ENCODE measurements at regions not wholly inside any gene's neighbourhood (a gene's known extent, or its start where the extent isn't known, plus 50 kb on each side); places are given as distances from the start of the nearest gene placed in this dataset.

GRCh38 chr4:123014038-123014437 is 91.6 kb upstream of the NUDT6 start:
- Histone ChIP-seq H3K4me3 (no peak overlapping the region), H3K36me3 (no peaks in the 10 kb centered on the region), H3K4me1 (peaks cover 4 to 5% of the 10 kb centered on the region in 2 donors), H3K27ac (no peak overlapping the region), H3K27me3 (no peaks in the 10 kb centered on the region), H3K9me3 (no peaks in the 10 kb centered on the region)
- DNase-seq, result no peak
- TF ChIP-seq, protein P1, sequence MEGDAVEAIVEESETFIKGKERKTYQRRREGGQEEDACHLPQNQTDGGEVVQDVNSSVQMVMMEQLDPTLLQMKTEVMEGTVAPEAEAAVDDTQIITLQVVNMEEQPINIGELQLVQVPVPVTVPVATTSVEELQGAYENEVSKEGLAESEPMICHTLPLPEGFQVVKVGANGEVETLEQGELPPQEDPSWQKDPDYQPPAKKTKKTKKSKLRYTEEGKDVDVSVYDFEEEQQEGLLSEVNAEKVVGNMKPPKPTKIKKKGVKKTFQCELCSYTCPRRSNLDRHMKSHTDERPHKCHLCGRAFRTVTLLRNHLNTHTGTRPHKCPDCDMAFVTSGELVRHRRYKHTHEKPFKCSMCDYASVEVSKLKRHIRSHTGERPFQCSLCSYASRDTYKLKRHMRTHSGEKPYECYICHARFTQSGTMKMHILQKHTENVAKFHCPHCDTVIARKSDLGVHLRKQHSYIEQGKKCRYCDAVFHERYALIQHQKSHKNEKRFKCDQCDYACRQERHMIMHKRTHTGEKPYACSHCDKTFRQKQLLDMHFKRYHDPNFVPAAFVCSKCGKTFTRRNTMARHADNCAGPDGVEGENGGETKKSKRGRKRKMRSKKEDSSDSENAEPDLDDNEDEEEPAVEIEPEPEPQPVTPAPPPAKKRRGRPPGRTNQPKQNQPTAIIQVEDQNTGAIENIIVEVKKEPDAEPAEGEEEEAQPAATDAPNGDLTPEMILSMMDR (IDR thresholded peaks at IDR 0.05 in 4 of 5, conservative IDR thresholded peaks at IDR 0.05 in 1 of 5), result no peak
- no peak for TF ChIP-seq POLR2A (IDR thresholded peaks at IDR 0.05)
- intact Hi-C loops (cut with DNase I; ENCODE audit: low total_unique reads), result no loop called here
- in situ Hi-C loops (cut with MboI; ENCODE audit: low sequenced_read_pairs in 4 of 4), result no loop called here
- no peak for ATAC-seq

DNA sequence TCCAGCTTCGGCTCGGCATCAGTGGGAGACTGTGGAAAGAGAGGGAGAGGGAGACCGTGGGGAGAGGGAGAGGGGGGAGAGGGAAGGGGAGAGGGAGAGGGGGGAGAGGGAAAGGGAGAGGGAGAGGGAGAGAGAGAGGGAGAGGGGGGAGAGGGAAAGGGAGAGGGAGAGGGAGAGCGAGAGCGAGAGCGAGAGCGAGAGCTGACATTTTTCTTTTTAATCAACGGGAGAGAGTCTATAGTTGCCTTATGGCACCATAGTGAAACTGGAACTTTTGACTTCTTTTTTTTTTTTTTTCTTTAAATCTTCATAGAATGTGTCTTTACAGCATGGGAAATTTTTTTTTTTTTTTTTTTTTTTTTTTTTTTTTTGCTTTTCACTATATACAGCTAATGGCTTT is 94.7 kb upstream of the NUDT6 start:
- no peaks in the 10 kb centered on the region for H3K9me3 ChIP-seq
- no peaks in the 10 kb centered on the region for H3K36me3 ChIP-seq
- no peak overlapping the region for H3K27ac ChIP-seq
- DNase-seq (no peak), ATAC-seq (no peak)
- no peaks in the 10 kb centered on the region for H3K27me3 ChIP-seq
- peaks cover 5 to 10% of the 10 kb centered on the region in 2 donors for H3K4me1 ChIP-seq
- TF ChIP-seq POLR2A (IDR thresholded peaks at IDR 0.05), result no peak
- TF ChIP-seq, protein P1 (IDR thresholded peaks at IDR 0.05 in 4 of 5, conservative IDR thresholded peaks at IDR 0.05 in 1 of 5), result no peak
- intact Hi-C loops (cut with DNase I; ENCODE audit: low total_unique reads) (no loop called here), in situ Hi-C loops (cut with MboI; ENCODE audit: low sequenced_read_pairs in 4 of 4) (no loop called here)
- H3K4me3 ChIP-seq, result no peak overlapping the region

GRCh38 chr4:123017636-123018395 is 95.4 kb upstream of the NUDT6 start:
- intact Hi-C loops (cut with DNase I; ENCODE audit: low total_unique reads) (no loop called here), in situ Hi-C loops (cut with MboI; ENCODE audit: low sequenced_read_pairs in 4 of 4) (no loop called here)
- Histone ChIP-seq H3K4me3 (no peak overlapping the region), H3K27ac (no peak overlapping the region), H3K36me3 (no peaks in the 10 kb centered on the region), H3K4me1 (peaks cover 5 to 10% of the 10 kb centered on the region in 2 donors), H3K27me3 (no peaks in the 10 kb centered on the region), H3K9me3 (no peaks in the 10 kb centered on the region)
- TF ChIP-seq, protein P1 (IDR thresholded peaks at IDR 0.05 in 4 of 5, conservative IDR thresholded peaks at IDR 0.05 in 1 of 5), result no peak
- no peak for TF ChIP-seq POLR2A (IDR thresholded peaks at IDR 0.05)
- DNase-seq (no peak), ATAC-seq (no peak)

DNA sequence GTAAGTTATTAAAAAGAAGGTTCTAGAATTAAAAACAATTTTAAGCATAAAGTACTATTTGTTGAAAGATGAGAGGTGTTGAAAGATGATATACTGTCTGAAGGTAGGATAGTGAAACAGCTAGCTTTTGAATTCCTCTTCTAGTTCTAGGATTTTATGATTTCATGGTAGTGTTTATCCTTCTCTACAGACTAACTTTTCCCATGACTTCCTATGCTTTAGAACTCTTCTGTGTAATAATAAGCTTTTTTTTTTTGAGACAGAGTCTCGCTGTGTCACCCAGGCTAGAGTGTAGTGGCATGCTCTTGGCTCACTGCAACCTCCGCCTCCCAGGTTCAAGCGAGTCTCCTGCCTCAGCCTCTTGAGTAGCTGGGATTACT is 96.0 kb upstream of the NUDT6 start:
- H3K9me3 ChIP-seq, result no peaks in the 10 kb centered on the region
- intact Hi-C loops (cut with DNase I; ENCODE audit: low total_unique reads) (no loop called here), in situ Hi-C loops (cut with MboI; ENCODE audit: low sequenced_read_pairs in 4 of 4) (no loop called here)
- H3K27ac ChIP-seq, result no peak overlapping the region
- H3K36me3 ChIP-seq, result no peaks in the 10 kb centered on the region
- no peaks in the 10 kb centered on the region for H3K27me3 ChIP-seq
- peaks cover 5 to 10% of the 10 kb centered on the region in 2 donors for H3K4me1 ChIP-seq
- DNase-seq, result no peak
- no peak overlapping the region for H3K4me3 ChIP-seq
- ATAC-seq, result no peak
- no peak for TF ChIP-seq POLR2A (IDR thresholded peaks at IDR 0.05)
- TF ChIP-seq, protein P1 (IDR thresholded peaks at IDR 0.05 in 4 of 5, conservative IDR thresholded peaks at IDR 0.05 in 1 of 5), result no peak

DNA sequence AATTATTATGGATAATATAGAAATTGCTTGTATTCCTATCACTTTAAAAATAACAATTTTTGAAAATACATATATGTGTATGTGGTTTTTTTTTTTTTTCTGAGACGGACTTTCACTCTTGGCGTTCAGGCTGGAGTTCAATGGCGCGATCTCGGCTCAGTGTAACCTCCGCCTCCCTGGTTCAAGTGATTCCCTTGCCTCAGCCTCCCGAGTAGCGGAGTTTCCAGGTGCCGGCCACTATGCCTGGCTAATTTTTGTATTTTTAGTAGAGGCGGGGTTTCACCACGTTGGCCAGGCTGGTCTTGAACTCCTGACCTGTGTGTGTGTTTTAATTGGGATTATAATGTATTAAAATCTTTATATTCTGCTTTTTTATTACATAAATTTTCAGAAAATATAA is 97.9 kb upstream of the NUDT6 start:
- intact Hi-C loops (cut with DNase I; ENCODE audit: low total_unique reads) (no loop called here), in situ Hi-C loops (cut with MboI; ENCODE audit: low sequenced_read_pairs in 4 of 4) (no loop called here)
- no peaks in the 10 kb centered on the region for H3K36me3 ChIP-seq

More for the DNA sequence above, 97.9 kb upstream of the NUDT6 start:
- DNase-seq (no peak), ATAC-seq (no peak)
- Histone ChIP-seq H3K4me1 (peaks cover 5 to 10% of the 10 kb centered on the region in 2 donors), H3K9me3 (no peaks in the 10 kb centered on the region), H3K4me3 (no peak overlapping the region), H3K27ac (no peak overlapping the region), H3K27me3 (no peaks in the 10 kb centered on the region)
- TF ChIP-seq, protein P1 (IDR thresholded peaks at IDR 0.05 in 4 of 5, conservative IDR thresholded peaks at IDR 0.05 in 1 of 5), result no peak
- TF ChIP-seq POLR2A (IDR thresholded peaks at IDR 0.05), result no peak

Measured in gastrocnemius medialis (tissue), 4 donors.